ENCODE measurements at regions not wholly inside any gene's neighbourhood (a gene's known extent, or its start where the extent isn't known, plus 50 kb on each side); places are given as distances from the start of the nearest gene placed in this dataset.

- DNase-seq (ENCODE audit: low read depth), result peak; percentile 5
- H3K4me3 ChIP-seq (ENCODE audit: low read depth, low read length), result no peak overlapping the region
- TF ChIP-seq CTCF (conservative IDR thresholded peaks at IDR 0.05; ENCODE audit: low read depth, low read length), result peak; percentile 21
These were observed 96.4 kb upstream of the SHISA6 start for GRCh38 chr17:11144358-11145233.

- TF ChIP-seq CTCF (conservative IDR thresholded peaks at IDR 0.05; ENCODE audit: low read depth, low read length), result no peak
- no peak for DNase-seq (ENCODE audit: low read depth)
These were observed 98.8 kb upstream of the SHISA6 start for GRCh38 chr17:11142231-11142630.

GRCh38 chr17:11140501-11140900 lies 100.5 kb upstream of the SHISA6 start:
- no peak for TF ChIP-seq CTCF (conservative IDR thresholded peaks at IDR 0.05; ENCODE audit: low read depth, low read length)
- H3K4me3 ChIP-seq (ENCODE audit: low read depth, low read length), result no peak overlapping the region
- DNase-seq (ENCODE audit: low read depth), result no peak

More at GRCh38 chr17:11142231-11142630, 98.8 kb upstream of the SHISA6 start:
- H3K4me3 ChIP-seq (ENCODE audit: low read depth, low read length), result no peak overlapping the region

GRCh38 chr17:11140043-11140442 lies 101.0 kb upstream of the SHISA6 start:
- no peak for DNase-seq (ENCODE audit: low read depth)
- H3K4me3 ChIP-seq (ENCODE audit: low read depth, low read length), result no peak overlapping the region
- no peak for TF ChIP-seq CTCF (conservative IDR thresholded peaks at IDR 0.05; ENCODE audit: low read depth, low read length)

- no peak for TF ChIP-seq CTCF (conservative IDR thresholded peaks at IDR 0.05; ENCODE audit: low read depth, low read length)
- no peak for DNase-seq (ENCODE audit: low read depth)
- no peak overlapping the region for H3K4me3 ChIP-seq (ENCODE audit: low read depth, low read length)
These were observed 103.0 kb upstream of the SHISA6 start for GRCh38 chr17:11138023-11138422.

- TF ChIP-seq CTCF (conservative IDR thresholded peaks at IDR 0.05; ENCODE audit: low read depth, low read length), result no peak
- no peak for DNase-seq (ENCODE audit: low read depth)
- H3K4me3 ChIP-seq (ENCODE audit: low read depth, low read length), result no peak overlapping the region
These were observed 105.2 kb upstream of the SHISA6 start for GRCh38 chr17:11135819-11136218.

- no peak overlapping the region for H3K4me3 ChIP-seq (ENCODE audit: low read depth, low read length)
- DNase-seq (ENCODE audit: low read depth), result no peak
- no peak for TF ChIP-seq CTCF (conservative IDR thresholded peaks at IDR 0.05; ENCODE audit: low read depth, low read length)
These were observed 110.6 kb upstream of the SHISA6 start for GRCh38 chr17:11130367-11130766.

Data from choroid plexus epithelial cell (primary cell).